ENCODE measurements at regions not wholly inside any gene's neighbourhood (a gene's known extent, or its start where the extent isn't known, plus 50 kb on each side); places are given as distances from the start of the nearest gene placed in this dataset.

GRCh38 chr4:138759554-138759902, 256.1 kb upstream of the NOCT start:
- TF ChIP-seq RCOR1 (IDR thresholded peaks at IDR 0.05; ENCODE audit: insufficient replicate concordance, low read length), result no peak
- TF ChIP-seq CTCF (conservative IDR thresholded peaks at IDR 0.05; ENCODE audit: low read depth, low read length), result no peak
- no peak for TF ChIP-seq SMC3 (IDR thresholded peaks at IDR 0.05; ENCODE audit: low read depth, low read length)
- no peak for TF ChIP-seq FOS (IDR thresholded peaks at IDR 0.05; ENCODE audit: low read depth, low read length)
- TF ChIP-seq MAFK (IDR thresholded peaks at IDR 0.05; ENCODE audit: low read depth, low read length), result no peak
- TF ChIP-seq RFX5 (IDR thresholded peaks at IDR 0.05; ENCODE audit: low read depth, low read length), result no peak
- no peak for TF ChIP-seq RAD21 (IDR thresholded peaks at IDR 0.05; ENCODE audit: low read length)
- no peak for TF ChIP-seq POLR2A (IDR thresholded peaks at IDR 0.05; ENCODE audit: low read depth, low read length)
- no peak for TF ChIP-seq MXI1 (IDR thresholded peaks at IDR 0.05; ENCODE audit: borderline replicate concordance, low read depth, low read length)
- TF ChIP-seq ELK1 (IDR thresholded peaks at IDR 0.05; ENCODE audit: borderline replicate concordance, low read depth, low read length), result no peak
